MM.1S (cell line): ENCODE measurements at regions not wholly inside any gene's neighbourhood (a gene's known extent, or its start where the extent isn't known, plus 50 kb on each side); places are given as distances from the start of the nearest gene placed in this dataset.

Source experiments
- EZH2 ChIP-seq: fragments of 300-600 bp; sonication (generic); optimal IDR thresholded peaks from 2 replicates; pipeline ENCODE3; 2017; ENCODE audit warnings: low read depth, mild to moderate bottlenecking, antibody characterized with exemption, low read length, mixed read lengths
- EZH2phosphoT487 ChIP-seq: fragments of 300-600 bp; sonication (generic); IDR thresholded peaks from 2 replicates; pipeline ENCODE4 v1.6.1; 2018; ENCODE audit warnings: antibody characterized with exemption, low read length
- TF ChIP-seq, protein P1 (sequence below): fragments of 300-600 bp; sonication (generic); IDR thresholded peaks from 2 replicates; pipeline ENCODE4 v1.5.1; 2016; ENCODE audit warnings: antibody characterized with exemption, low read length, mixed read lengths

DNA sequence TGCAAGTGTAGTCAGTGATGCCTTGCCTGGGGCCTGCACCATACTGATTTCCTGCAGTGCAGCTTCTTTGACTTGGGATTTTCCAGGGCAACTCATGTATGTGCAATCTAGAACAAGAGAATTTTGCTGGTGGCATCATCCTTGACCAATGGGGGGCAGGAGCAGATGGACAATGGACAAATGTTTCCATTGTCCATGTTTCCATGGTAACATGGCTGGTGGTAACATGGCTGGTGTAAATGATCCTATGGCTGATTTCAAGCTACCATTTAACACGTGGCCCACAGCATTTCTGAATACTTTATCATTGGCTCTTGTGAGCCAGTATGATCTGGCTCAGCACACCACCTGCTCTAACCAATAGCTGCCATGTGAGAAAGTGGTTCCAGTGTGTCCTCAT lies 130.1 kb upstream of the OSMR start:
- TF ChIP-seq, protein P1, sequence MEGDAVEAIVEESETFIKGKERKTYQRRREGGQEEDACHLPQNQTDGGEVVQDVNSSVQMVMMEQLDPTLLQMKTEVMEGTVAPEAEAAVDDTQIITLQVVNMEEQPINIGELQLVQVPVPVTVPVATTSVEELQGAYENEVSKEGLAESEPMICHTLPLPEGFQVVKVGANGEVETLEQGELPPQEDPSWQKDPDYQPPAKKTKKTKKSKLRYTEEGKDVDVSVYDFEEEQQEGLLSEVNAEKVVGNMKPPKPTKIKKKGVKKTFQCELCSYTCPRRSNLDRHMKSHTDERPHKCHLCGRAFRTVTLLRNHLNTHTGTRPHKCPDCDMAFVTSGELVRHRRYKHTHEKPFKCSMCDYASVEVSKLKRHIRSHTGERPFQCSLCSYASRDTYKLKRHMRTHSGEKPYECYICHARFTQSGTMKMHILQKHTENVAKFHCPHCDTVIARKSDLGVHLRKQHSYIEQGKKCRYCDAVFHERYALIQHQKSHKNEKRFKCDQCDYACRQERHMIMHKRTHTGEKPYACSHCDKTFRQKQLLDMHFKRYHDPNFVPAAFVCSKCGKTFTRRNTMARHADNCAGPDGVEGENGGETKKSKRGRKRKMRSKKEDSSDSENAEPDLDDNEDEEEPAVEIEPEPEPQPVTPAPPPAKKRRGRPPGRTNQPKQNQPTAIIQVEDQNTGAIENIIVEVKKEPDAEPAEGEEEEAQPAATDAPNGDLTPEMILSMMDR = no peak
- TF ChIP-seq EZH2 = no peak
- no peak for TF ChIP-seq EZH2phosphoT487
